ENCODE measurements at regions not wholly inside any gene's neighbourhood (a gene's known extent, or its start where the extent isn't known, plus 50 kb on each side); places are given as distances from the start of the nearest gene placed in this dataset.

DNA sequence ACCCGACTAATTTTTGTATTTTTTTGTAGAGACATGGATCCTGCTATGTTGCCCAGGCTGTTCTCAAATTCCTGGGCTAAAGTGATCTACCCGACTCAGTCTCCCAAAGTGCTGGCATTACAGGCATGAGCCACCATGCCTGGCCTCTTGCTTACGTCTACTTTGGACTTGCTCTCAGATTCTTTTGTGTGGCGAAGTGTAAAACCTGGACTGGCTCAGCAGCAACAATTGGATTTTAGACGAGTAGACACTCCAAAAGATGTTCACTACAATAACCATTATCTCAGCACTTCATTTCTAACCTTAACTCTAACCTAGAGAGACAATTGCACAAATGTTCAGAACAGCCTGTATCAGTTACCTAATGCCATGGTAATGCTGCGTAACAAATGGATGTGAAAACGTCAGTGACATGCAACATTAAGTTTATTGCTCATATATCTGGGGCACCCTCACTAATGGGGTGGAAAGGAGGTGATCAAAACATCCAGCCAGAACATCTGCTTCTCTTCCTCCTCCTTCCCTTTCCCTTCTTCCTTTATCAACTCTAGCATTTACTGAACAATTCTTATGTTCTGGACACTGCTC is 124.9 kb upstream of the MRI1 start:
- Histone ChIP-seq H3K4me3 (no peak overlapping the region), H3K36me3 (no peaks in the 10 kb centered on the region), H3K9me3 (peaks cover 0 to 5% (median 0%) of the 10 kb centered on the region in 8 donors), H3K27ac (no peak overlapping the region), H3K27me3 (replicated peaks in 1 of 7) (peaks cover 0 to 40% (median 0%) of the 10 kb centered on the region in 7 donors), H3K4me1 (no peaks in the 10 kb centered on the region)
- intact Hi-C loops (cut with DNase I; ENCODE audit: low total_unique reads): no loop called here
- 63 to 77% (median 76%) methylated on average over 7 of the region's 7 CpGs for whole genome bisulfite sequencing, 5 donors
- TF ChIP-seq POLR2A (IDR thresholded peaks at IDR 0.05) (no peak), POLR2AphosphoS5 (IDR thresholded peaks at IDR 0.05) (no peak)
- TF ChIP-seq, protein P1, sequence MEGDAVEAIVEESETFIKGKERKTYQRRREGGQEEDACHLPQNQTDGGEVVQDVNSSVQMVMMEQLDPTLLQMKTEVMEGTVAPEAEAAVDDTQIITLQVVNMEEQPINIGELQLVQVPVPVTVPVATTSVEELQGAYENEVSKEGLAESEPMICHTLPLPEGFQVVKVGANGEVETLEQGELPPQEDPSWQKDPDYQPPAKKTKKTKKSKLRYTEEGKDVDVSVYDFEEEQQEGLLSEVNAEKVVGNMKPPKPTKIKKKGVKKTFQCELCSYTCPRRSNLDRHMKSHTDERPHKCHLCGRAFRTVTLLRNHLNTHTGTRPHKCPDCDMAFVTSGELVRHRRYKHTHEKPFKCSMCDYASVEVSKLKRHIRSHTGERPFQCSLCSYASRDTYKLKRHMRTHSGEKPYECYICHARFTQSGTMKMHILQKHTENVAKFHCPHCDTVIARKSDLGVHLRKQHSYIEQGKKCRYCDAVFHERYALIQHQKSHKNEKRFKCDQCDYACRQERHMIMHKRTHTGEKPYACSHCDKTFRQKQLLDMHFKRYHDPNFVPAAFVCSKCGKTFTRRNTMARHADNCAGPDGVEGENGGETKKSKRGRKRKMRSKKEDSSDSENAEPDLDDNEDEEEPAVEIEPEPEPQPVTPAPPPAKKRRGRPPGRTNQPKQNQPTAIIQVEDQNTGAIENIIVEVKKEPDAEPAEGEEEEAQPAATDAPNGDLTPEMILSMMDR (IDR thresholded peaks at IDR 0.05 in 8 of 11, conservative IDR thresholded peaks at IDR 0.05 in 3 of 11): no peak
- no peak for DNase-seq

DNA sequence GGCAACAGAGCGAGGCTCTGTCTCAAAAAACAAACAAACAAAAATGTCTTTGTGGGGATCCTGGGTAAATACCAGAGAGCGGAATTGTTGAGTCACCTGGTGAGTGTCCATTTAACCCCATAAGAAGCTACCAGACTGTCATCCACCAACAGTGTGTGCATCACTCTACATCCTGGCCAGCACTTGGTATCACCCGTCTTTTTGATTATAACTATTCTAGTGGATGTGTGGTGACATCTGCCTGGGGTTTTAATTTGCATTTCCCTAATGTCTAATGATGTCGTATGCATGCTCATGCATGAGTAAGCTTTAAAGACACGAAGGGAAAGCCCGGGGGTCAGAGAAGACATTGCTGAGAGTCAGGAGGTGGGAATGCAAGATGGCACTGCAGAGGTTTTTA is 126.7 kb upstream of the MRI1 start:
- Histone ChIP-seq H3K4me1 (no peaks in the 10 kb centered on the region), H3K27ac (no peak overlapping the region), H3K36me3 (no peaks in the 10 kb centered on the region), H3K4me3 (no peak overlapping the region), H3K27me3 (replicated peaks in 1 of 7) (peaks cover 0 to 40% (median 0%) of the 10 kb centered on the region in 7 donors), H3K9me3 (peaks cover 0 to 5% (median 0%) of the 10 kb centered on the region in 8 donors)
- DNase-seq: no peak
- 74 to 84% (median 83%) methylated on average over 6 of the region's 6 CpGs for WGBS, 5 donors
- TF ChIP-seq, protein P1 (IDR thresholded peaks at IDR 0.05 in 8 of 11, conservative IDR thresholded peaks at IDR 0.05 in 3 of 11): no peak
- no peak for TF ChIP-seq POLR2AphosphoS5 (IDR thresholded peaks at IDR 0.05)
- no peak for TF ChIP-seq POLR2A (IDR thresholded peaks at IDR 0.05)
- intact Hi-C loops (cut with DNase I; ENCODE audit: low total_unique reads): no loop called here

DNA sequence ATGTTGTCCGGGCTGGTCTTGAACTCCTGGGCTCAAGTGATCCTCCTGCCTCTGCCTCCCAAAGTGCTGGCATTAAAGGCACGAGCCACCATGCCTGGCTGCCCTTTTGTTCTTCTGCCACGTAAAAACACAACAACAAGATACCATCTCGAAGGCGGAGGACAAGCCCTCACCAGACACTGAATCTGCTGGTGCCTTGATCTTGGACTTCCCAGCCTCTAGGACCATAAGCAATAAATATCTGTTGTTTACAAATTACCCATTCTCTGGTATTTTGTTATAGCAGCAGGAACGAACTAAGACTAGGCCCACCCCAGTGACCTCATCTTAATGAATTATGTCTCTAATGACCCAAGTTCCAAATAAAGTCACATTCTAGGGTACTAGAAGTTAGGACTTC is 128.4 kb upstream of the CACNA1A start:
- Histone ChIP-seq H3K4me3 (no peak overlapping the region), H3K4me1 (no peaks in the 10 kb centered on the region), H3K9me3 (peaks cover 0 to 9% (median 0%) of the 10 kb centered on the region in 8 donors), H3K27me3 (replicated peaks in 1 of 7) (peaks cover 0 to 47% (median 0%) of the 10 kb centered on the region in 7 donors), H3K36me3 (no peaks in the 10 kb centered on the region), H3K27ac (no peak overlapping the region)
- intact Hi-C loops (cut with DNase I; ENCODE audit: low total_unique reads): no loop called here
- no peak for DNase-seq
- 71 to 82% (median 78%) methylated on average over 6 of the region's 6 CpGs for WGBS, 5 donors
- TF ChIP-seq POLR2A (IDR thresholded peaks at IDR 0.05): no peak
- no peak for TF ChIP-seq POLR2AphosphoS5 (IDR thresholded peaks at IDR 0.05)
- TF ChIP-seq, protein P1 (IDR thresholded peaks at IDR 0.05 in 8 of 11, conservative IDR thresholded peaks at IDR 0.05 in 3 of 11): no peak

GRCh38 chr19:13633522-13633922 is 127.2 kb upstream of the CACNA1A start:
- intact Hi-C loops (cut with DNase I; ENCODE audit: low total_unique reads): no loop called here
- Histone ChIP-seq H3K4me3 (no peak overlapping the region), H3K9me3 (peaks cover 0 to 9% (median 0%) of the 10 kb centered on the region in 8 donors), H3K27ac (no peak overlapping the region), H3K36me3 (no peaks in the 10 kb centered on the region), H3K27me3 (replicated peaks in 1 of 7) (peaks cover 0 to 47% (median 0%) of the 10 kb centered on the region in 7 donors), H3K4me1 (no peaks in the 10 kb centered on the region)
- TF ChIP-seq POLR2AphosphoS5 (IDR thresholded peaks at IDR 0.05): no peak
- TF ChIP-seq POLR2A (IDR thresholded peaks at IDR 0.05): no peak
- TF ChIP-seq, protein P1 (IDR thresholded peaks at IDR 0.05 in 8 of 11, conservative IDR thresholded peaks at IDR 0.05 in 3 of 11): no peak
- WGBS, 5 donors: 61 to 82% (median 70%) methylated on average over 1 of the region's 1 CpG
- no peak for DNase-seq
